ENCODE measurements at regions not wholly inside any gene's neighbourhood (a gene's known extent, or its start where the extent isn't known, plus 50 kb on each side); places are given as distances from the start of the nearest gene placed in this dataset.

DNA sequence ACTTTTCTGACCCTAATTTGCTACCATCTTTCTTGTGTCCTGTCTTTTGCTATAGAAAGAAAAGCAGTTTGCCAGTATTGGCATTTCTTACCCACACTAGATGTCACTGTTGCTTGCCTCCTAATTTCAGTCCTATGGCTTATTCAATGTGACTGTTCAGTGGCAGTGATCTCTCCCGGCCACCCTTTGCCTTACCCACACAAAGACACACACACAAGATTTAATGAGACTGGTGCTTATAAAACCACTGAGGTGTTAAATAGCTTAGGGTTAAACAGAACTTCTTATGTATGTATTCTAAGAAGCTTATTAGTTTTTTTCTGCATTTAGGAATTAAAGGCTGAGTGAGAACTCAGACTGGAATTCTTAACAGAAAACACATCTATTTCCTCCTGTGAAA is 233.6 kb upstream of the ASCC3 start:
- TF ChIP-seq POLR2A (IDR thresholded peaks at IDR 0.05): no peak
- TF ChIP-seq, protein P1, sequence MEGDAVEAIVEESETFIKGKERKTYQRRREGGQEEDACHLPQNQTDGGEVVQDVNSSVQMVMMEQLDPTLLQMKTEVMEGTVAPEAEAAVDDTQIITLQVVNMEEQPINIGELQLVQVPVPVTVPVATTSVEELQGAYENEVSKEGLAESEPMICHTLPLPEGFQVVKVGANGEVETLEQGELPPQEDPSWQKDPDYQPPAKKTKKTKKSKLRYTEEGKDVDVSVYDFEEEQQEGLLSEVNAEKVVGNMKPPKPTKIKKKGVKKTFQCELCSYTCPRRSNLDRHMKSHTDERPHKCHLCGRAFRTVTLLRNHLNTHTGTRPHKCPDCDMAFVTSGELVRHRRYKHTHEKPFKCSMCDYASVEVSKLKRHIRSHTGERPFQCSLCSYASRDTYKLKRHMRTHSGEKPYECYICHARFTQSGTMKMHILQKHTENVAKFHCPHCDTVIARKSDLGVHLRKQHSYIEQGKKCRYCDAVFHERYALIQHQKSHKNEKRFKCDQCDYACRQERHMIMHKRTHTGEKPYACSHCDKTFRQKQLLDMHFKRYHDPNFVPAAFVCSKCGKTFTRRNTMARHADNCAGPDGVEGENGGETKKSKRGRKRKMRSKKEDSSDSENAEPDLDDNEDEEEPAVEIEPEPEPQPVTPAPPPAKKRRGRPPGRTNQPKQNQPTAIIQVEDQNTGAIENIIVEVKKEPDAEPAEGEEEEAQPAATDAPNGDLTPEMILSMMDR (IDR thresholded peaks at IDR 0.05): peak; percentile 28 to 51 (median 41)

All from right lobe of liver (tissue), 4 donors.